ENCODE measurements at regions not wholly inside any gene's neighbourhood (a gene's known extent, or its start where the extent isn't known, plus 50 kb on each side); places are given as distances from the start of the nearest gene placed in this dataset.

DNA sequence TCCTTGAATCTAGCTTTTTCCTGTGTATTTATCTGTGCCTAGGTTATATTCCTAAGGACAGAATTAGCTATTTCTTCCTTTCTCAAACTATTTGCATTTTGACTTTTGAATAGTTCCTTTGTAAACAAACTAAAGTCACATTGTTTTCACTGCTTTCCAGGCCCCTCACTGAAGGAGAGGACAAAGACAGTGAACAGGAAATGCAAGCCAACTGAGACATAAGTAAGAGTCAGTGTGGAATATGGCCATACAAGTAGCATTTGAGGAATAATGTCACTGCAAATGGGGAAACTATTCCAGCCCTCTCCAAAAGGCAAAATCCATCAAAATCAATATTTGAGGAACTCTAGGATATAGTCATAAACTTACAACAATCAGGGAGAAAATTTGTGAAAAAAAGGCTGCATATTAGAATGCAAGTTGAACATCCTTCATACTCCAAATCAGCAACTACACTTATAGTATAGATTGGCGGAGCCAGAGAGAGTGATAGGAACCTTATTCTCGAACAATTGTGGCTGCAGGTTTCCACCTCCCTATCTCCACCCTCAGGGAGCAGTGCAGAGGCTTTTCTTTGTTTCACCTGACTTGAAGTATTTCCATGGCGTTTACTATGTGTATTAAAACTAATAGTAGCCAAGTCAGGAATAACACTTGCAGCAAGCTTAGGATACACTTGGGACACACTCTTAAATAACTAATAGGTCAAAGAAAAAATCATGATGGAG is 1110.4 kb upstream of the ADGRL3 start:
- no peak for TF ChIP-seq EZH2phosphoT487 (IDR thresholded peaks at IDR 0.05; ENCODE audit: insufficient read depth, low read depth)
- no peak for TF ChIP-seq EZH2 (IDR thresholded peaks at IDR 0.05; ENCODE audit: insufficient read depth, poor library complexity, severe bottlenecking)

Measured in GM23248 (cell line).